Neuronal stem cell (in vitro differentiated cells): ENCODE measurements at regions not wholly inside any gene's neighbourhood (a gene's known extent, or its start where the extent isn't known, plus 50 kb on each side); places are given as distances from the start of the nearest gene placed in this dataset.
"Not testable (repeated sequence)": the region's sequence is repeated elsewhere in the genome, so short reads cannot be mapped to it uniquely, and the experiment has no call there.

Experiments
- DNase-seq: peaks from one replicate; pipeline ENCODE4 v3.0.0-alpha.2; 2013; ENCODE audit warnings: low spot score
- H2AFZ ChIP-seq: one replicate; pipeline ENCODE4 v1.6.1; 2013; ENCODE audit warnings: mild to moderate bottlenecking, low read length, inconsistent platforms
- H2AK5ac ChIP-seq: 2 replicates; pipeline ENCODE4 v1.6.1; 2013; ENCODE audit warnings: low read depth, mild to moderate bottlenecking, inconsistent platforms, low read length, moderate library complexity, mixed read lengths
- H2BK120ac ChIP-seq: 2 replicates; pipeline ENCODE4 v1.6.1; 2013; ENCODE audit warnings: low read depth, mild to moderate bottlenecking, inconsistent platforms, low read length, moderate library complexity, mixed read lengths
- H2BK12ac ChIP-seq: one replicate; pipeline ENCODE4 v1.6.1; 2013; ENCODE audit warnings: low read length, inconsistent platforms
- H2BK15ac ChIP-seq: 2 replicates; pipeline ENCODE4 v1.6.1; 2013; ENCODE audit warnings: mild to moderate bottlenecking, low read length, inconsistent platforms, mixed read lengths
- H2BK5ac ChIP-seq: one replicate; pipeline ENCODE4 v1.6.1; 2013; ENCODE audit warnings: inconsistent platforms, mild to moderate bottlenecking, low read length, moderate library complexity
- H3K14ac ChIP-seq: one replicate; pipeline ENCODE4 v1.6.1; 2013; ENCODE audit warnings: low read length, inconsistent platforms
- H3K18ac ChIP-seq: 2 replicates; pipeline ENCODE4 v1.6.1; 2013; ENCODE audit warnings: low read length, inconsistent platforms
- H3K23ac ChIP-seq: 2 replicates; pipeline ENCODE4 v1.6.1; 2013; ENCODE audit warnings: low read depth, mild to moderate bottlenecking, mixed read lengths, low read length, inconsistent platforms; ENCODE audit not compliant: poor library complexity
- H3K27ac ChIP-seq: replicated peaks from 3 replicates; pipeline ENCODE4 v1.5.1; 2013; ENCODE audit warnings: low read length, inconsistent platforms
- H3K27me3 ChIP-seq, 3 experiments: 2 replicates each; pipeline ENCODE4 v1.6.1; 2013; ENCODE audit warnings: low read length in 3 of 3, mild to moderate bottlenecking in 2 of 3, inconsistent platforms in 1 of 3, low read depth in 1 of 3, mixed read lengths in 1 of 3, moderate library complexity in 1 of 3; ENCODE audit not compliant: control insufficient read depth in 3 of 3, insufficient read depth in 3 of 3
- H3K36me3 ChIP-seq, 2 donors: replicated peaks in 1 of 2; 2 replicates each; pipeline ENCODE4 v1.6.1; 2013; ENCODE audit warnings: low read length in 2 of 2; ENCODE audit not compliant: control insufficient read depth in 2 of 2, insufficient read depth in 2 of 2
- H3K4ac ChIP-seq: 2 replicates; pipeline ENCODE4 v1.6.1; 2013; ENCODE audit warnings: inconsistent platforms, mild to moderate bottlenecking, low read length, moderate library complexity
- H3K4me1 ChIP-seq, 2 donors: 1 replicate in 1 of 2; 2 replicates in 1 of 2; pipeline ENCODE4 v1.6.1; 2013; ENCODE audit warnings: low read length in 2 of 2, low read depth in 1 of 2; ENCODE audit not compliant: control insufficient read depth in 2 of 2, insufficient read depth in 1 of 2
- H3K4me2 ChIP-seq: one replicate; pipeline ENCODE4 v1.6.1; 2013; ENCODE audit warnings: mild to moderate bottlenecking, low read length, inconsistent platforms; ENCODE audit not compliant: insufficient read depth, poor library complexity, severe bottlenecking
- H3K4me3 ChIP-seq, 2 donors: 2 replicates each; pipeline ENCODE4 v1.5.1; 2013; ENCODE audit warnings: low read length in 2 of 2, mild to moderate bottlenecking in 2 of 2, inconsistent platforms in 1 of 2, moderate library complexity in 1 of 2
- H3K79me1 ChIP-seq: one replicate; pipeline ENCODE4 v1.6.1; 2013; ENCODE audit warnings: low read depth, mild to moderate bottlenecking, inconsistent platforms, low read length, moderate library complexity
- H3K9ac ChIP-seq: one replicate; pipeline ENCODE4 v1.6.1; 2013; ENCODE audit warnings: mild to moderate bottlenecking, low read depth, low read length, inconsistent platforms; ENCODE audit not compliant: poor library complexity
- H3K9me3 ChIP-seq, 2 donors: replicated peaks in 1 of 2; 2 replicates each; pipeline versions ENCODE3 to v1.6.1; 2013; ENCODE audit warnings: low read length in 2 of 2, mild to moderate bottlenecking in 2 of 2, inconsistent platforms in 1 of 2, low read depth in 1 of 2, mixed read lengths in 1 of 2, moderate library complexity in 1 of 2; ENCODE audit not compliant: control insufficient read depth in 2 of 2, insufficient read depth in 1 of 2
- H4K8ac ChIP-seq: one replicate; pipeline ENCODE4 v1.6.1; 2013; ENCODE audit warnings: low read depth, mild to moderate bottlenecking, inconsistent platforms, low read length, moderate library complexity
- H4K91ac ChIP-seq: one replicate; pipeline ENCODE4 v1.6.1; 2013; ENCODE audit warnings: low read length, low read depth, mild to moderate bottlenecking, inconsistent platforms; ENCODE audit not compliant: poor library complexity
- WGBS, 2 donors: extraction: QIAGEN DNeasy Blood & Tissue Kit; methylation state at CpG; one replicate each; pipeline ENCODE4 v1.1.7; 2013; ENCODE audit warnings: missing lambda C conversion rate in 2 of 2, mixed read lengths in 1 of 2; ENCODE audit not compliant: insufficient read length in 2 of 2, insufficient replicate concordance in 1 of 2; ENCODE audit errors: extremely low coverage in 2 of 2; 5-methylcytosine and 5-hydroxymethylcytosine counted together

DNA sequence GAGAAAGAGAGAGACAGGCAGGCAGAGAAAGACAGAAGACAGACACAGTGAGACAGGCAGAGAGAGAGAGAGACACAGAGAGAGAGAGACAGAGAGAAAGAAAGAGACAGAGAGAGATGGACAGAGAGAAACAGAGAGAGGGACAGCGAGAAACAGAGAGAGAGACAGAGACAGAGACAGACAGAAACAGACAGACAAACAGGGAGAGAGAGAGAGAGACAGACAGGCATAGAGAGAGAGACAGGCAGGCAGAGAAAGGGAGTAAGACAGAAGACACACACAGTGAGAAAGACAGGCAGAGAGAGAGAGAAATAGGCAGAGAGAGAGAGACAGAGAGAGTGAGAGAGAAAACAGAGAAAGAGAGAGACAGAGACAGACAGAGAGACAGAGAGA, 105.3 kb upstream of the ANKRD30BL start:
- Histone ChIP-seq H2BK12ac (no peak overlapping the region), H2BK5ac (no peak overlapping the region), H3K27ac (peak overlapping the region; percentile 90), H3K27me3 (no peaks in the 10 kb centered on the region), H3K4ac (no peak overlapping the region), H3K4me1 (peaks cover 11 to 12% of the 10 kb centered on the region in 2 donors), H2BK120ac (no peak overlapping the region), H3K14ac (no peak overlapping the region), H3K36me3 (no peaks in the 10 kb centered on the region), H3K79me1 (no peaks in the 10 kb centered on the region), H4K91ac (no peak overlapping the region), H3K4me2 (no peak overlapping the region), H3K23ac (no peak overlapping the region), H3K9ac (no peak overlapping the region), H3K4me3 (no peak overlapping the region), H2AK5ac (no peak overlapping the region), H4K8ac (no peak overlapping the region), H2BK15ac (no peak overlapping the region), H3K18ac (no peak overlapping the region), H2AFZ (peak overlapping the region; percentile 87), H3K9me3 (no peaks in the 10 kb centered on the region)
- no peak for DNase-seq
- WGBS, 2 donors: no CpG with 5 or more reads among the region's 1 CpG

DNA sequence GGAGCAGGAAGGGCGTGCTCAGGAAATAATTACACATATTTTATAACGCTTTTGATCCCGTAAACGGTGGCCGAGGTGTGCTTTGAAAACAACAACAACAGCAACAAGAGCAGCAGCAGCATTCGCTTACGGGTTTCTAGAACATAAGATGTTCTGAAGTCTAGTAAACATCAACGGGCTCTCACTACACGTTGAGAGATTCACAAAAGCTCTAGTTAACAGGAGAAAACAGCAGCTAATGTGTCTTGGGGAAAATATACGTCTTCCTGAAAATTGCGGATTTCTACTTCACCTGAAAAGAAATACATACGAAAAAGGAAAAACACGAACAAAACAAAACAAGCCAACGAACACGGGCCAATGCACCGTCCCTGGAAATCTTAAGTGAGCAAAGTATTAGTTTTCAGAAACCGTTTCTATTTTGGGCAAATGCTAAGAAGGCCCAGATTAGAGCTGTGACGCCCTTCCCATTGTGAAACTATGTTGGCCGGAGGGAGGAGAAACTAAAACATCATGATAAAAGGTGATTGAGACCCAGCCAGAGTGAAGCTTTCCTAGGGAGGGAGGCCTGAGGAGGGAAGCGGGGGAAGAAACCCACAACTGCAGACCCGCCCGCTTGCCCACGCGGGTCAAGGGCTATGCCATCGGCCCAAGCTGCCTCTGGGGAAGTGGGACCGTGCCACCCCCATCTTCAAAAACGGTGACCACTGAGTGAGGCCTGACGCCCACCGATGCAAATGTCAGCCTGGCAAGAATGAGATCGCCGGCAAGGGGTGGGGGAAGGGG, 105.9 kb upstream of the ANKRD30BL start:
- Histone ChIP-seq H3K4me2 (peak overlapping the region; percentile 37), H2AFZ (peak overlapping the region; percentile 87), H3K9ac (peak overlapping the region; percentile 44), H3K4me3 (peak overlapping the region in 1 of 2 donors; percentile 26), H3K4me1 (peaks cover 11 to 12% of the 10 kb centered on the region in 2 donors), H3K27ac (peak overlapping the region; percentile 90)
- not testable (repeated sequence) for H2BK5ac ChIP-seq, H4K91ac ChIP-seq, H3K23ac ChIP-seq, H3K4ac ChIP-seq, H3K14ac ChIP-seq, H3K27me3 ChIP-seq, H2BK120ac ChIP-seq, H2AK5ac ChIP-seq, H3K79me1 ChIP-seq, H2BK12ac ChIP-seq, H3K9me3 ChIP-seq, H2BK15ac ChIP-seq, H3K18ac ChIP-seq, H4K8ac ChIP-seq, H3K36me3 ChIP-seq
- no CpG with 5 or more reads among the region's 31 CpGs for WGBS, 2 donors
- peak; percentile 49 for DNase-seq

DNA sequence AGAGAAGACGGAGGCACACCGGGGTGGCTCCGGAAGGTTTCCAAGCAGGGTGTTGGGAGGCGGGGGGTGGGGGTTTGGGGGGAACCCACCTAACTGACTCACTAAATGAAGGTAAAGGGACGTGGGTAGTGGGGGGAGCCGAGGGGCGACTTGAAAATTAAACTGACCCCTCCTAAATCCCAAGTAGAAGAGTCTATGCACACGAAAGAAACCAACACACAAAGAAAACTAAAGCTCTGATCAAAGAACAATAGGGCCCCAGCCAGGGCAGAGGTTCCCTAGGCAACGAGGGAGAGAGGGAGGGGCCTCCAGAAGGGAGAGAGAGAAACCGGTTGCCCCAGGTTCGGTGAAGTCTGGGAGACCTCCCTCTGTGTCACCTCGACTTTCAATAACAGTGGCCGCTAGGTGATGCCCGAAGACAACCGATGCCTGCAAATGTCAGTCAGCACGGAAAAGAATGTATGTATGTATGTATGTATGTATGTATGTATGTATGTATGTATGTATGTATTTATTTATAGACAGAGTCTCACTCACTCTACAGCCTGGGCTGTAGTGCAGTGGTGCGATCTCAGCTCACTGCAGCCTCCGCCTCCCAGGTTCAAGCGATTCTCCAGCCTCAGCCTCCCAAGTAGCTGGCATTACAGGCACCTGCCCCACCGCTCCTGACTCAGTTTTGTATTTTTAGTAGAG, 106.7 kb upstream of the ANKRD30BL start:
- not testable (repeated sequence) for H3K27me3 ChIP-seq, H3K9me3 ChIP-seq, H2AK5ac ChIP-seq, H3K36me3 ChIP-seq, H4K91ac ChIP-seq, H2BK12ac ChIP-seq, H2BK120ac ChIP-seq, H3K14ac ChIP-seq, H3K23ac ChIP-seq, H3K9ac ChIP-seq, H3K79me1 ChIP-seq, H3K4ac ChIP-seq, H3K27ac ChIP-seq, H4K8ac ChIP-seq, H2BK15ac ChIP-seq, H2BK5ac ChIP-seq
- H3K4me1 ChIP-seq: peaks cover 11 to 12% of the 10 kb centered on the region in 2 donors
- H2AFZ ChIP-seq: peak overlapping the region; percentile 87
- no CpG with 5 or more reads among the region's 20 CpGs for WGBS, 2 donors
- H3K4me3 ChIP-seq: peak overlapping the region in 1 of 2 donors; percentile 32
- peak; percentile 88 for DNase-seq
- peak overlapping the region; percentile 71 for H3K18ac ChIP-seq
- peak overlapping the region; percentile 37 for H3K4me2 ChIP-seq

DNA sequence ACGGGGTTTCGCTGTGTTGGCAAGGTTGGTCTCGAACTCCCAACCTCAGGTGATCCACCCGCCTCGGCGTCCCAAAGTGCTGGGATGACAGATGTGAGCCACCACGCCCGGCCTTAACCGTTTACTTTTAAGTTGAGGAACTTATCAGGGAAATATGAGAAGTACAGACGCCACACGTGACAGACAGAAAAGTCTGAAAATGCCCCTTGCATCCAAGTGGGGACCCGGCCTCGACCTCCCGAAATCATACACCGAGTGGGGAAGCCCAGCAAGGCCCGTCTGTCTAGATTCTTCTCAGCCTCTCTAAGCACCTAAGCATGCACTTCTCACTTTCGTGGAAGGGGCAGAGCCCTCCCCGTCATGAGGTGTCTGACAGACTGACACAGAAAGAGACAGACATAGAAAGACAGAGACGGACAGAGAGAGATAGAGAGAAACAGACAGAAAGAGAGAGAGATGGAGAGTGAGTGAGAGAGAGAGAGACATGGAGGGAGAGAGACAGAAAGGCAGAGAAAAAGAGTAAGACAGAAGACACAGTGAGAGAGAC, 107.3 kb upstream of the ANKRD30BL start:
- Histone ChIP-seq H2AK5ac (no peak overlapping the region), H3K27ac (no peak overlapping the region), H3K4me1 (peaks cover 11 to 12% of the 10 kb centered on the region in 2 donors), H4K8ac (no peak overlapping the region), H3K9ac (no peak overlapping the region), H4K91ac (no peak overlapping the region), H2BK120ac (no peak overlapping the region), H3K18ac (peak overlapping the region; percentile 71), H3K36me3 (no peaks in the 10 kb centered on the region), H3K9me3 (no peaks in the 10 kb centered on the region), H3K23ac (no peak overlapping the region), H2BK5ac (no peak overlapping the region), H2BK15ac (peak overlapping the region; percentile 0), H3K14ac (no peak overlapping the region), H2AFZ (peak overlapping the region; percentile 9), H2BK12ac (peak overlapping the region; percentile 98), H3K4me3 (no peak overlapping the region), H3K4me2 (no peak overlapping the region), H3K79me1 (no peaks in the 10 kb centered on the region), H3K27me3 (no peaks in the 10 kb centered on the region), H3K4ac (no peak overlapping the region)
- no peak for DNase-seq
- no CpG with 5 or more reads among the region's 19 CpGs for WGBS, 2 donors
